ENCODE measurements at regions not wholly inside any gene's neighbourhood (a gene's known extent, or its start where the extent isn't known, plus 50 kb on each side); places are given as distances from the start of the nearest gene placed in this dataset.

DNA sequence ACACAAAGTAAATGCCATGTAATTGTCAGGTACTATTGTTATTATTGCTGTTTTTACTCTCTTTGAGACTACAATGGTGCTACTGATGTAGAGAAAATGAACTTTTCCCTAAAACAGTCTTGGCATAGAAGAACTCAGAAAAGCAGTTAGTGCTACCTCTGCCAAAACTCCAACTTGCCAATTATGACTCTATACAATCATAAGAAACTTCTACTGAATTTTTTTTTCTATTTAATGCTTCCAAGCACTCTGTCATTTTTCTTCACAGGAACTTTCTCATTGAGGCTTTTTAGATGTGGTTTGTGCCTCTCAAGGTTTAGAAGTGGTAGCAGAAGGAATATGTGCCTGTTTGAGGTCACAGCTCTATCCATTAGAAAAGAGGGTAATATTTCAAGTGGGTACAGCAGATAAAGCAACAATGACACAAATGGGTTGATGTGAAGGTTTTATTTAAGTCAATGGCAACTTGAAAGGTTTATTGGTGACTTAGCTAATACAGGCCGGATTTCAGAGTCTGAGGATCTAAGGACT, 64.0 kb upstream of the FERD3L start:
- TF ChIP-seq, protein P1, sequence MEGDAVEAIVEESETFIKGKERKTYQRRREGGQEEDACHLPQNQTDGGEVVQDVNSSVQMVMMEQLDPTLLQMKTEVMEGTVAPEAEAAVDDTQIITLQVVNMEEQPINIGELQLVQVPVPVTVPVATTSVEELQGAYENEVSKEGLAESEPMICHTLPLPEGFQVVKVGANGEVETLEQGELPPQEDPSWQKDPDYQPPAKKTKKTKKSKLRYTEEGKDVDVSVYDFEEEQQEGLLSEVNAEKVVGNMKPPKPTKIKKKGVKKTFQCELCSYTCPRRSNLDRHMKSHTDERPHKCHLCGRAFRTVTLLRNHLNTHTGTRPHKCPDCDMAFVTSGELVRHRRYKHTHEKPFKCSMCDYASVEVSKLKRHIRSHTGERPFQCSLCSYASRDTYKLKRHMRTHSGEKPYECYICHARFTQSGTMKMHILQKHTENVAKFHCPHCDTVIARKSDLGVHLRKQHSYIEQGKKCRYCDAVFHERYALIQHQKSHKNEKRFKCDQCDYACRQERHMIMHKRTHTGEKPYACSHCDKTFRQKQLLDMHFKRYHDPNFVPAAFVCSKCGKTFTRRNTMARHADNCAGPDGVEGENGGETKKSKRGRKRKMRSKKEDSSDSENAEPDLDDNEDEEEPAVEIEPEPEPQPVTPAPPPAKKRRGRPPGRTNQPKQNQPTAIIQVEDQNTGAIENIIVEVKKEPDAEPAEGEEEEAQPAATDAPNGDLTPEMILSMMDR (IDR thresholded peaks at IDR 0.05; ENCODE audit: insufficient read depth, low read depth, low read length): no peak
- TF ChIP-seq EZH2 (IDR thresholded peaks at IDR 0.05; ENCODE audit: insufficient read depth, low read length): no peak
